GM12874 (cell line): ENCODE measurements at regions not wholly inside any gene's neighbourhood (a gene's known extent, or its start where the extent isn't known, plus 50 kb on each side); places are given as distances from the start of the nearest gene placed in this dataset.

ENCODE experiments used
- TF ChIP-seq, protein P1 (sequence below): IDR thresholded peaks from 2 replicates; pipeline ENCODE4 v1.5.1; 2011; ENCODE audit warnings: low read depth, mild to moderate bottlenecking, control low read depth, low read length, moderate library complexity; ENCODE audit not compliant: insufficient read depth

- TF ChIP-seq, protein P1, sequence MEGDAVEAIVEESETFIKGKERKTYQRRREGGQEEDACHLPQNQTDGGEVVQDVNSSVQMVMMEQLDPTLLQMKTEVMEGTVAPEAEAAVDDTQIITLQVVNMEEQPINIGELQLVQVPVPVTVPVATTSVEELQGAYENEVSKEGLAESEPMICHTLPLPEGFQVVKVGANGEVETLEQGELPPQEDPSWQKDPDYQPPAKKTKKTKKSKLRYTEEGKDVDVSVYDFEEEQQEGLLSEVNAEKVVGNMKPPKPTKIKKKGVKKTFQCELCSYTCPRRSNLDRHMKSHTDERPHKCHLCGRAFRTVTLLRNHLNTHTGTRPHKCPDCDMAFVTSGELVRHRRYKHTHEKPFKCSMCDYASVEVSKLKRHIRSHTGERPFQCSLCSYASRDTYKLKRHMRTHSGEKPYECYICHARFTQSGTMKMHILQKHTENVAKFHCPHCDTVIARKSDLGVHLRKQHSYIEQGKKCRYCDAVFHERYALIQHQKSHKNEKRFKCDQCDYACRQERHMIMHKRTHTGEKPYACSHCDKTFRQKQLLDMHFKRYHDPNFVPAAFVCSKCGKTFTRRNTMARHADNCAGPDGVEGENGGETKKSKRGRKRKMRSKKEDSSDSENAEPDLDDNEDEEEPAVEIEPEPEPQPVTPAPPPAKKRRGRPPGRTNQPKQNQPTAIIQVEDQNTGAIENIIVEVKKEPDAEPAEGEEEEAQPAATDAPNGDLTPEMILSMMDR = no peak
Observed at GRCh38 chr10:117925369-117925768, 121.4 kb downstream of the RAB11FIP2 start.

DNA sequence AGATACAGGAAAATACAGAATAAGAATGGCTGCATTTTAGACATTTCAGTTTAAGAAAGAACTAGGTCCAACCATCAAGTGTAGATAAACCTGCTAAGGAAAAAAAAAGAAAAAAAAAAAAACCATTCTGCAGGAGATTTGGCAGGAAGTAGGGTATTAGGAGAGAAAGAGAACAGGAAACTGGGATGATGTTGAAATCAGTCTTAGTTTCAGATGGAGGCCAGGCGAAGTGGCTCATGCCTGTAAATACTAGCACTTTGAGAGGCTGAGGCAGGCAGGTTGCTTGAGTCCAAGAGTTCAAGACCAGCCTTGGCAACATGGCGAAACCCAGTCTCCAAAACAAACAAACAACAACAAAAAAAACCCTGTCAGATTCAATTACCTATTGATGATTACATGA lies 120.2 kb downstream of the RAB11FIP2 start:
- TF ChIP-seq, protein P1 = no peak

DNA sequence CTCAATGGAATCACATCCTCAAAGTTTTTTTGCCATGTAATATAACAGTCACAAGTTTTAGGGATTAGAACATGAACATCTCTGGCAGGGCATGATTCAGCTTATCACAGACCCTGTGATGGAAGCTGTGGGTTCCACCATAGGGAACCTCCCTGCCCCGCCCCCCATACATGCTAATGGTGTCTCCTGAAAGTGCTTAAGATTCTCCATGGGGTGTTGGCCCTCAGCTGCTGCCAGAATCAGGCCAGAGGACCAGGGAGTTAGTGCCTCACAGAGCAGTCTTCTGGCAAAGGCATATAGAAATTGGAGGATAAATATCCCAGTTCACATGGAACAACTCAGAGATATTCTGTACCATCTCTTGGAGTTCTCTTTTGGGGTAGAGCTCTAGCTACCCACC lies 119.4 kb downstream of the RAB11FIP2 start:
- TF ChIP-seq, protein P1 = no peak

DNA sequence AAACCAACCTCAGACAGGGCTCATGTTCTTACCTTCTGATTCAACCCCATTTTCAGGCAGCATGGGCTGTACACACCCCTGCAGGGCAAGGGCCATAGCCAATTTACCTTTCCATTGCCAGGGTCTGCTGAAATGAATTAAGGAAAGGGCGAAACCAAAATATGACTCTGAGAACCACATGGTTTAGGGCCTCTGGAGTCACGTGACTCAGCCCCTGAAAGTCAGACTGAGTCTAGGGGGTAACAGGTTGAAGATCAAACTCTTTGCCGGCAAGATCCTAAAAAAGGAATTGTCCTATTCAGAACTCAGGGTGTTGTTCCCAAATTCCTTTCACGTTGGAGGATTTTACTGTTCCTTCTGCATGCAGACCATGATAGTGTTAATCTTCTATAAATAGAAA lies 118.9 kb downstream of the RAB11FIP2 start:
- TF ChIP-seq, protein P1 = no peak

DNA sequence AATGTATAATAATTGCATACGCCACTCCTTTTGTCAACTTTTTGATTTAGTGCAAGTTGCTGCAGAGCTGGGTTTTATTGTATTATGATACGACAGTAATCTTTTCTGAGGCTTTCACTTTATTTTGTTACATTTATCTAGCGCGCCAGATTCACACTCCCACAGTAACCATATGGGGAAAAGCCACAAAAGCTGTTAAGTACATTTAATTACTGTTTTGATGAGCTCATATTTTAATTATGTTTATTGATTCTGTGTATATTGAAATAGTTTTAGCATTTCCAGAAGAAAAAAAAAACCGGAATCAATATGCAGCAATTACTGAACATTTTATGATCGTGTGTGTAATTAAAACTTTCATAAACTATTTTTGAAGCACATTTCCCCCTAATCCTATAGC lies 118.5 kb downstream of the RAB11FIP2 start:
- TF ChIP-seq, protein P1 = no peak

GRCh38 chr10:117928741-117929140 lies 118.0 kb downstream of the RAB11FIP2 start:
- TF ChIP-seq, protein P1 = no peak

GRCh38 chr10:117929327-117930067 lies 117.2 kb downstream of the RAB11FIP2 start:
- TF ChIP-seq, protein P1 = no peak
